Right renal cortex interstitium (tissue), 3 donors: ENCODE measurements at regions not wholly inside any gene's neighbourhood (a gene's known extent, or its start where the extent isn't known, plus 50 kb on each side); places are given as distances from the start of the nearest gene placed in this dataset.
A peak's percentile ranks its signal among the peaks of the same experiment; 100 is the strongest.
"Not testable (repeated sequence)": the region's sequence is repeated elsewhere in the genome, so short reads cannot be mapped to it uniquely, and the experiment has no call there.

Source experiments
- DNase-seq, 3 donors: peaks; one replicate each; pipeline ENCODE4 v3.0.0-alpha.2; 2013; ENCODE audit warnings: low read depth in 3 of 3, low spot score in 2 of 3

DNA sequence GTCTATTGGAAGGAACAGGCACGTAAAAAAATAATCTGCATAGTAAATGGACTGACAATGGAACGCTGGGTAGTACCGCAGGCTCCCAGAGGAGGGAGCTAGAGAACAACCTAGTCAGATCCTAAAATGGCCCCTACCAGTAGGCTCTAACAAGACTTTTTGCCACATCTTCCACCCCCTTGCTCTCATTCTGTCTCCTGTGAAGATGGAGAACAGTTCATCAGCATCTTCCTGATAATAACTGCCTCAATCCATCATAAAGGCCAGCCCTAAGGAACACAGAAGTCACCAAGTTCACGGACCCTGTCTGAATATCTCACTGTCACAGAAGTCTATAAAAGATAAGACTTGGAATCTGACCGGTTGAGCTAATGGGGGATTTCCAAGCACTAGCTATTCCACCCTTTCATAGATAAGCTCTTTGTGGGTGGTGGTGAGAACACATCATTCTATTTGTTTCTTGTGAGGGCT lies 133.4 kb downstream of the SLC1A3 start:
- DNase-seq: no peak

DNA sequence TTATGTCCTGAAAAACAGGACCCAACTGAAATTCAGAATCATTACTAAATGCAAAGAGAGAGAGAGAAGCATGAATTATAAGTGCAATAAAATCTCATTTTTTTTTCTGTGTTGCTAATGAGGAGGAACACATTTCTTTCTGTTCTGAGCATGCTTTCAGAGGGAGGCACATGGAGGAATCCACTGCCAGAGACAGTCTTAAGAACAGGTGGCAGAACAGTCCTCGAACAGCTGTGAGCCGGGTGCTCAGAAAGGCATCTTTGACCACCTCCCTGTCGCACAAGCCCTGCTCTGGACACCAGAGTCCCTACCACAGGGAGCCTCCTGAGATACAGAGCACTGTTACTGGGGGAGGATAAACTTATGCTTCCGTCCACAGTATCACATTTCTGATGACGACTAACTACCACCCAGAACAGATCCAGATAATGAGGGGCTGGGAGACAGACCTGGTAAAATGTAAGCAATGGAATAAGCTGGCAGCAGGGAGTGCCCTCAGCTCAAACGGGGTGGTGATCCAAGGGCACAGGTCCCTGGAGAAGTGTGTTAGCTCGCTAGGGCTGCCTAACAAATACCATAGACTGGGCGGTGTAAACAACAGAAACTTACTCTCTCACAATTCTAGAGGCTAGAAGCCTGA lies 134.0 kb downstream of the SLC1A3 start:
- no peak for DNase-seq

DNA sequence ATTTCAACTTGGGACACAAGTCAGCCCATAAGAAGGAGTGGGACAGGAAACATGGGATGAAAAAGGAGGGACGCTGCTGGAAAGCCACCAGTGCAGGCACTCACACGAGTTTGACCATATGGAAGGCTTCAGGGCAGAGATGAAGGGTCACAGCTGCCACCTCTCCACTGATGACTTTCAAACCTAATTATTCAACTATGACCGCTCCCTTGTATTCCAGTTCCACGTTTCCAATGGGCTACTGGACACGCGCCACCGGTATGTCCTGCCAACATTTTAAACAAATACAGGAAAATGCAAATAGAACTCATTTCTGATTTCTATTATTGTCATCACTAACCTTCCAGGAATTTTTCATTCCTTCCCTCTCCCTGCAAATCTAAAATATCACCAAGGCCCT lies 134.7 kb downstream of the SLC1A3 start:
- DNase-seq: no peak

DNA sequence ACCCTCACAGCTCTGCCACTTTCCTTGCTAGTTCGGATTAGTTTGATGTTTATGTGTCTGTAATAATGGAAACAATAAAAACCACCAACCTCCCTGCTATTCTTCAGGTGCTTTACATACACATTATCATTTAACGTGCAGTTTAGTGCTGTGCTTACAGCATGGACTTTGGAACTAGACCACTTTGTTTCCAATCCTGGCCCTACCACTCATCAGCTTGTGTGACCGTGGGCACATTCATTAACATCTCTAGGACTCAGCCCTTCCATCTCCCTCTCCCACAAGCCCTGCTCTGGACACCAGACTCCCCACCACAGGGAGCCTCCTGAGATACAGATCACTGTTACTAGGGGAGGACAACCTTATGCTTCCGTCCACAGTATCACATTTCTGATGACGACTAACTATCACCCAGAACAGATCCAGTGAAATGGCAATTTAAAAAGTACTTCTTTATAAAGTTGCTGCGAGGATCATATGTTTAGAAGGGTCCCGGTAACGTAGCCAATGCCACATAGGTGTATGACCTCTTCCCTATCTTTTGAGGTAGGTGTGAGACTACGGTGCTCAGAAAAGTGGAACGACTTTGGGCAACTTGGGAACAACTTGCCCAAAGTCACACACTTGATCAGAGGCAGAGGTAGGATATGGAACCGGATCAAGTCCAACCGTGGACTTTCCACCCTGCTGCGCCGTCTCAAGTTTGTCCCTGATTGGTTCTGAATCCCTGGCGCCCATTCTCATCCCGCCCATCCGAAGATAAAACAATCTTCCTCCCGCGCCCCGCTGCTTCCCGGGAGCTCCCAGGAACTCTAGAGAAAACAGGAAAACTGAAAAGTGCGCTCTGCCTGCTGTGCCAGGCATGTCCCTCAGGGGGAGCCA lies 132.4 kb upstream of the NIPBL start:
- peak; percentile 29 to 73 (median 61) for DNase-seq

DNA sequence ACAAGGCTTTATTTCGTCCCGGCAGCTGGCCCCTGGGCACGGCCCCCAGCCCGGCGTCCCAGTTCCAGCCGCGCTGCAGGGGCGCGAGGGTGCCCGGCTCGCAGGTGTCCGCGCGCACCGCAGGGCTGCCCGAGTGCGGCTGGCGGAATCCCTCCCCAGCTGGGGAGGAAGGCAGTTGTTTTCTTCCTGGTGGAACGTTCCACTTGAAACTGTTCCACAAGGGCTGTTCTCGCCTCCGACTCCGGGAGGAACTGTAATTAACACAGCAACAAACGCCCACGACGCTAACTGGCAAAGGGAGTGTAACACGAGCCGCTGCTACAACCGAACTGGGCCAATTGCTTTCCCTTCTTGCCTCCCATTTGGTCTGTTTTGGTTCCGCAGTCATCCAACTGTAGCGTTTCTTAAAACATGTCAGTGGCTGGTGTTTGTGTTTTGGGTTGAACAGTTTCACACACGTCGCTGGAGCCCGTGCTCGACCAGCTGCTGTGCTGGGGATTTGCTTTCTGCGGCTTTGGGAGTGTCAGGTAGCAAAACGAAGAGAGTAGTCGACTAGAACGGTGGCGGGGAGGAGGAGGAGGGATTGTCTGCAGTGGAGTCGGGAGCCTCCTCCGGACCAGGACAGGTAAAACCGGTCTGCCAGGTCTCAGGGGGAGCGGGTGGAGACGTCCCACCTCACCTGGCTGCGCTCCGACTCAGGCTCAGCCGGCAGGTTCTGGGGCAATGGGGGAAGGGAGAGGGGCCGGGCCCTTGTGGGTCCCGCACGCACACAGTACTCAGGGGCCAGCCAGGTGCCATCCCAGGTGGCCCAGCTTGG lies 131.6 kb upstream of the NIPBL start:
- DNase-seq: peak; percentile 65 to 87 (median 75)

DNA sequence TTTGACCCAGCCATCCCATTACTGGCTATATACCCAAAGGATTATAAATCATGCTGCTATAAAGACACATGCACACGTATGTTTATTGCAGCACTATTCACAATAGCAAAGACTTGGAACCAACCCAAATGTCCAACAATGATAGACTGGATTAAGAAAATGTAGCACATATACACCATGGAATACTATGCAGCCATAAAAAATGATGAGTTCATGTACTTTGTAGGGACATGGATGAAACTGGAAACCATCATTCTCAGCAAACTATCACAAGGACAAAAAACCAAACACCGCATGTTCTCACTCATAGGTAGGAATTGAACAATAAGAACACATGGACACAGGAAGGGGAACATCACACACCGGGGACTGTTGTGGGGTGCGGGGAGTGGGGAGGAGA lies 128.8 kb upstream of the NIPBL start:
- not testable (repeated sequence) for DNase-seq

DNA sequence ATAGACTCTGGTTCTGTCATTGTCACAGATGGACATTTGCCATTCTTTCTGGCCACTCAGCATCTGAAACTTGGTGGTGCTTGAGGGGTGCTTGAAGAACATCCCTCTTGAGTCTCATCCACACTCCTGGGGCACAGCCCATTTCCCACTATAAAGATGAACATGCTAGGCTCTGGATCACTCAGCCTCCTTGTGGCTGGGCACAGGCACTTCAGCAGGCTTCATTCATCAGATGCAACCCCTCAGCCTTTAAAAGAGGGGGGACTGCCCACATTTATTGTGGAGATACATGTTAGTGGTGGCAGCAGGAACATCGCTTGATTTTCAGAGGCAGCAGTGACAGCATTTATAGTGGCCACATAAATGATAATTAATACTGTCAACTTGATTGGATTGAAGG lies 124.7 kb upstream of the NIPBL start:
- no peak for DNase-seq

DNA sequence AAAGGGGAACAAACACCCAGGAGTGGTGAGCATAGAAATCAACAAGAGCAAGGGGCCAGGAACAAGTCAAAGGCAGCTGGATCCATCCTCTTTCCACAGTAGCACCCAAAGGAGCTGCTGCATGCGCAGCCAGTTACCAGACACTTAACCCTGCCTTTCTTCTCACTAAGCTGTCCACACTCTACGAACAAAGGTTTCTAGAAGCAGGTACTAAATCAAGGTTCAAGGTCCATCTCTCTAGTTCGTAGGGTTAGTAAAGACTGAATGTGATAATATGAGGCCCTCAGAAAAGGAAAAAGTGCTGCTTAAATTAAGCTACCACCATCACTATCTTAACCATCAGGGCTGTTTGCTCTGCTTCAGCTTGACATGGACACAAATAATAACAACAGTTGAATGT lies 121.2 kb upstream of the NIPBL start:
- DNase-seq: no peak

DNA sequence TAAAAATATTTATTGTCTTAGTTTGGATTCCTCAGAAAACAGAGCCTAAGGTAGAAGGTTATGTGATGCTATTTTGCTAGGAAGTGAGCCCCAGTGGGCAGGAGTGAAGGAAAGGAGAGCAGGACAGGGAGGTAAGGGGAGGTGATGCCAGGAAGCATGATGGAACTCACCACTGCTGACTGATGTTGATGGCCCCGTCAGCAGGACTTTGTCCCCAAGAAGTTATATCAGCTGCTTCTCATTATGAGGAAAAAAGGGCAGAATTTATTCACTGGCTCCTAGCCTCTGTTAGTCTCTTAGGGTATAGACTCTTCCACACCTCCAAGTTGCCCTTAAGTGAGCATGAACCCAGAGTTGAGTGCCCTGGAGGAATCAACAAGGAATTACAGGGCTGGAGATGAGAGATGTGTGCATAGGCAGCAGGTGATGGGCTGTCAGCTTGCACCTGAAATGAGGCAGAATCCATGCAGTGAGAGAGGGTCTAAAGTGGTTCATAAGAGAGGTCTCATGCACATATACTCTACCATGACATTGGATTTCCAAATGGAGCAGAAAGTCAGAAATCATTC lies 120.6 kb upstream of the NIPBL start:
- no peak for DNase-seq

DNA sequence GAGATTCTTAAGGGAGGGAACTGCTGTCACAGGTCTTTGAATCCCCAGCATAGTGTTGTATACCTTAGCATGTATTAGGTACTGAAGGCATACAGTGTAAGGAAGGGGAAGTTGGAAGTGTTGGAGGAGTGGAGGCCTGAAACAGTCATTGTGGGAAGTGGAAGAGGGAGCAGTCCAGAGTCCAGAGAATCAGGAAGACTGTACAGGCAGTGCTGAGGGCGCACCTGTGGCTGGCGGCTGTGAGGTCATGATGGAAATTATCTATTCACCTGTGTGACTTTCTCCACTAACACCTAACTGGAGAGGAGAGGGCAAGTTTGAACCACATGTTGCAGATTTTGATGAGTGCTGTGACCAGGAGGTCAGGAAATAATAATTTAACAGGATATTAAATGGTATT lies 119.7 kb upstream of the NIPBL start:
- DNase-seq: no peak

DNA sequence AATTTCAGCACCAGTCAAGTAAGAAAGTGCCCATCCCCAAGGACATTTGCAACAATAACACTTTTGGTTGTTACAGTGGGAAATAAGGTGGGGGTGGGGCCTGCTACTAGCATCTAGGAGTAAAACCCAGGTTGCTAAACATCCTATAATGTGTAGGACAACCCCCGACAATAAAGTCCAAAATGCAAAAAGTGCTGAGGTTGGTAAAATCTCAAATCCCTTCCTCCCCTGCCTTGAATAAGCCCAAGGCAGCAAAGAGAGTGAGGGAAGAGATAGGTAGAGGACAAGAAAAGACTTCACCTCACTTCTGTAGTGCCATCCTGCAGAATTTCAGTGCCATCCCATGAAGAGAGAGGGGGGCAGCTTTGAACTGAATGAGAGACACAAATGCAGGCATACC lies 117.5 kb upstream of the NIPBL start:
- DNase-seq: no peak

DNA sequence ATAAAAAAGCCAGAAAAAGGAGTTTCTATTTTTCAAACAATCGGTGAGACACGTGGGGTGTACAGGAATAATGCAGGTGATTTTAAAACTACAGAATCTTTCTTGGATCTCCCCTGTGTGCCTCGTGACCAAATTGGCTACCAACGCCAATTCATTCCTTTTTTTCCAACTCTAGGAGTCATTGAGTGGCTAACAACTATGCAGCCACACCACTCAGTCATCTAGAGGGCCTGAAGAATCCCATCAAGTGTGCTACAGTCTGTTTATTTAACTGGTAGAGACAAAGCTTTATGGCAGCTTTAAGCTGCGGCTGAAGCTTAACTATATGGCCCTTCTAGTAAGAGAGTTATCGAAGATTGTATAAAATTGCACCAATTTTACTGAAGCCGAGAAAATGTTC lies 113.1 kb upstream of the NIPBL start:
- DNase-seq: no peak

DNA sequence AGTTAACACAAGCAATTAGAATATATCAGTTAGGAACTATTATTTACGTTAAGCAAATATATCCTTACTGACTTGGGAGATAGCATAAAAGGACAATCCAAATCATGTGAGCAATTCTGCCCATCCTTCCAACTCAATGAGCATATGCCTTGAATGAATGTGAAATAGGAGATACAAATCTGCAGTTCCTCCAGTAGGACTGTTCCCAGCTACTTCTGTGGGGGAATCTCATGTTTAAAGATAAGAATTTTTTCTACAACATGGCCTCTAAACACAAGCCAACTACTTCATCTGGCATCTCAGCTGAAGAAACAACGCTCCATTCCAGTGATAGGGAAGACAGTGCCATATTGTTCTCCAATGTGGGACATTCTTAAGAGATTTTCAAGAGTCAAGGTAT lies 110.7 kb upstream of the NIPBL start:
- no peak for DNase-seq

DNA sequence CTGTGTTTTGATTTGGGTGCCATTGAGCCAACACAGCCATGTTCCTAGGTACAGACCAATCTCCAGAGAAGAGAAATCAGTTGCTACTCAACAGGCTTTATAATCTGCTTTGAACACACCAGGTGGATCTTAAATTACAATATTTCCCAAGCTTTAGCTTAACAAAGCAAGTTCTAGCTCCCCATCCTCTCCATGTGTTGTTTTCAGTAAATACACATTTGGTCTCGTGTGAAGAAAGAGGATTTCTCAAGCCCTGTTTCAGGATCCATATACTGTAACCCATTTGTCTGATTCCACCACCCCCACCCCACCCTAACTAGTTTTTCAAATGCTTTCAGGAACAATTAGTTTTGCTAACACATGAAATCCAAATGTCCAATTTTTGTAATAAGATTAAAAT lies 109.6 kb upstream of the NIPBL start:
- DNase-seq: no peak

DNA sequence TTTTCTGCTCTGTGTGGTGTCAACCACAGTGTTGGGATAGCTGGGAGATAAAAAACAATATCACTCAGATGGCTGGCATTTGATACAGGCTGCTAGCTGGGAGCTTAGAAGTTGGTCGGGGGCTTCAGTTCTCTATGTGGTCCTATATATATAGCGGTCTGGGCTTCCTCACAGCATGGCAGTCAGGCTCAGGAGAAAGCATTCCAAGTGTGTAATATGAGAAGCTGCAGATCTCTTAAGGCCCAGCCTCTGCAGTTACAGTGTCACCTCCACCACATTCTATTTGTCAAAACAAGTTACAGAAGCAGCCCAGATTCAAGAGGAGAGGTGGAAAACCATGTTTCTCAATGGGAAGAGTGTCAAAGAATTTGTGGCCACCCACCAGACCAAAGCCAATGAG lies 108.1 kb upstream of the NIPBL start:
- DNase-seq: no peak

DNA sequence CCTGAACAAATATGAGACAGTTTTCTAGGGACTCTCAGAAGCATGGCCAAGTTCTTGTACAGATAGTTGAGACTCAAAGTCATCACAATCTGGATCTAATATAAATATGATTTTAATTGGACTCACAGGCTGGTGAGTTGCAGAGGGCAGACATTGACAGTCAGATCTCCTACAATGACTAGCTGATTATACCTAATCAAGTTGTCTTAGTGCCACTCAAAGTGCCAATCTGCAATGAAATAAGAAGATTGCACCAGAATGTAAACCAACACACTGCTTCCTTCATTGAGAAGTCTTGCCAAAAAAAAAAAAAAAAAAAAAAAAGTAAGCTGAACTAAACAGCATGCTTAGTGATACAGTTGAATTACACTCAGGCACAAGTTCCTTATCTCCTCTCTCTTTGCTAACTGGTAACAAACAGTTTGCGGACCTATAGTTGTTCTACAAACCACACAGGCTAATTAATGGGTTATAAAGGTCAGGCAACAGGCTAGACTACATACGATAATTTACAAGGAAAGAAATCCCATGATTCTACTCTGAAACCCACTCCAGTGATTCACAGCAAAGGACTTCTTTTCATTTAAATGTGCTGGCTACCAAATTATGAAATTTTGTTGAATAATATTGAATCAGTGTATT lies 107.3 kb upstream of the NIPBL start:
- DNase-seq: no peak

DNA sequence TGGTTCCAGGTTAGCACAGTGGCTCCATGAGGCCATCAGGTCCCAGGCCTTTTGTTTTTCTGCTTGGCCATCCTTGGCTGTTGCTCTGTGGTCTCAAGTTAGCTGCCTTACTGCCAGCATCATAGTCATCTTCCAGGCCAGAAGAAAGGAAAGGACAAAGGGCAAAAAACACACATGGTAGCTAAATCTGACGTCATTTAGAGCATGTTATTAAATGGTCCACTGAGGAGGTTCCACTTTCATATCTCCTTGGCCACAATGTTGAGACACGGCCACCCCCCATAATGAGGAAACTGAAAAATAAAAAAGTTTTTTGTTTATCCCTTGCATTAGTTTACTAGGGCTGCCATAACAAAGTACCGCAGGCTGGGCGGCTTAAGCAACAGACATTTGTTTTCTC lies 106.4 kb upstream of the NIPBL start:
- DNase-seq: no peak

DNA sequence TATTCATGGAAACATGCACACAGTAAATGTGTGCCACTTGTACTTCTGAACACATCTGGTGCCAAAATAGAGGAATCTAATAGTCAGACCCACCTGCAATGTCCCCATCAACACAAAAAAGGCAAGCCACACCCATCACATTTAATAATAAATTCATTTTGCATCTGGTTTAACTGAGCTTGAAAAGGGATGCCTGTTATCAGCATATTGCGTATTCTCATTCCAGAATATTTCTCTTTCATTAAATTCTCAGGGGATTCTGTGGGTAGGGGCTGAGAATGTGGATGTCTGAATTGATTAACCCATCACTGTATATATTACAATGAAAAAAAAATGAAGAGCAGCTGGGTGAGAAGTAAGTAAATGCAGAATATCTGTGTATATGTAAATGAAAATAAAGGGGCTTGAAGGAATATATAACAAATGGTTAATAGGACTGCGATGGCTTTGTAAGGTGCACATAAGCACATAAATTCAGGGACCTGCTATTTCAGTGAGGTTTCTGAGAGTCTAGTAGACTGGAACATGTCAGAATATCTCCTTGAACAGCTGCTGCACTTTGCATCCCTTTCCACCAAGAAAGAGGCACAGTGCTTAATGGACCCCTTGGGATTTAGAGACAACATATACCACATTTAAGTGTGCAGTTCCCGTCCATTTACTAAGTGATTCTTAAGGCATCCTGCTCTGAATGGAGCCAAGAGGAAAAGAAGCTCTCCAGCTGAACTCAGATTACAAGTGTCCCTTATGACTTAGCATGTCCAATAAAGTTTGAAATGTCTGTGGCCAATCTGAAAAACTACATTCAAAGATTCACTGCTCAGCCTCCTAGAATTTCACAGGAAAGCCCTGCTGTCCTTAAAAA lies 104.1 kb upstream of the NIPBL start:
- no peak for DNase-seq

DNA sequence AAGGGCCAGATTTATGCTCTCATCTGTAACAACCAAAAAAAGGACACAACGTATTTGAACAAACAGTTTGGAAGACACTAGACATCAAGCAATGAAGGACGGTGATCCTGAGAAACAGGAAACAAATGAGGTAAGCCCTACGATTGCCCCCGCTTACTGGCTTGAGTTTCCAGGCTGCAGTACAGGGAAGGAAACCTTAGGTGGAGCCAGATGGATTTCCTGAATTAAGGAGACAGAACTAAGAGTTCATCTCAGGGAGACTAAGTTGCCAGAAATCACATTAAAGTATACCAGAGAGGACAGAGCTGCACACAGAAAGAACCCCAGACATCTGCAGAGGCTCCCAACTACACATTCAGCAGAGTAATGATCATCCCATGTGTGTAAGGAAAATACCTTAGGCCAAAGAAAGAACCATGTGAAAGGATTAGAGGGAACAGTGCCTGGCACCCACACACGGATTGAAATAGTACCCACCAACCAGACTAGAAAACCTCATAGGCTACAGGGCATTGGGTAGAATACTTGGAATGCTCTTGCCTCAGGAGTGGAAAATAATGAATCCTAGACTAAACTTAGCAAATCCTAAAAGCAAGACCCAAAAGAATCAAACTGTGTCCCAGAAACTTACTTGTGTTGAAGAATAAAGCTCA lies 99.3 kb upstream of the NIPBL start:
- DNase-seq: no peak
